SHP77 (cell line): ENCODE measurements at regions not wholly inside any gene's neighbourhood (a gene's known extent, or its start where the extent isn't known, plus 50 kb on each side); places are given as distances from the start of the nearest gene placed in this dataset.

Experiments used
- DNase-seq, 2 experiments: peaks; one replicate each; lab custom pipeline; 2025; lab: John Stamatoyannopoulos, UW

DNA sequence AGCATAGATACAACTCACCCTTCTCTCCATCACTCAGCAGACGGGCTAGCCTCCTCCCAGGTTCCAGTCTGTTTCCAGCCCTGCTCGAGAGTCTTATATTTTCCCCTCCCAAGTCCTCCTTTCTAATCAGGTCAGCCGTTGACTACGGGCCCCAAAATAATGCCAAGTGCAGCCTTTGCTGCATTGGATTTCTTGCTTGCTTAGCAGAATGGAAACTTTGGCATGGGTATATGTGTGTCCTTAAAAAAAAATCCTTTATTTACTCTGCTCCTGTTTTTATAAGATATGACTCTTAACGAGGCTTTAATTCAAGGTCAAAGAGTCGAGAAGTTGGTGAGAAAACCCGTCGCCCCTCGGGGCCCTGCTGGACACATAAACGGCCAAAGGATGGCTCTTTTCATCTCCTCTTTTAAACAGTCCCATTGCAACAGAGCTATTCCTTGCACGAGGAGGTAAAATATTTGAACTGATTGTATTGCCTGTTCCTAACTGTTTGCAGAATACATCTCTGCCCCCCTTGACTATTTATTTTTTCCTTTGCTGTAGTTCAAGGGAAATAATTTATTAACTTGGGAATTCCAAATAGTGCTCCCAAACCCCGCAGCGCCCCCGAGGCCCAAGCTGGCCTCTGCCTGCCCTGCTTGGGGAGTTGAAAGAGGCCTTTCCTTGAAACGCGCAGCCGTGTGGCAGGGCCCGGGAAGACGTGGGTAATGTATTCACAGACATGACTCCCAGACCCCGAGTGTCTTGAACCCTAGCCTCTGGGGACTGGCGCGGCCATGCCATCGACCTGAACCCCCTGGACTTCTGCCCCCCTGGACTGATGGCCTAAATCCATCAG lies 156.5 kb upstream of the MYL2 start:
- DNase-seq = no peak

DNA sequence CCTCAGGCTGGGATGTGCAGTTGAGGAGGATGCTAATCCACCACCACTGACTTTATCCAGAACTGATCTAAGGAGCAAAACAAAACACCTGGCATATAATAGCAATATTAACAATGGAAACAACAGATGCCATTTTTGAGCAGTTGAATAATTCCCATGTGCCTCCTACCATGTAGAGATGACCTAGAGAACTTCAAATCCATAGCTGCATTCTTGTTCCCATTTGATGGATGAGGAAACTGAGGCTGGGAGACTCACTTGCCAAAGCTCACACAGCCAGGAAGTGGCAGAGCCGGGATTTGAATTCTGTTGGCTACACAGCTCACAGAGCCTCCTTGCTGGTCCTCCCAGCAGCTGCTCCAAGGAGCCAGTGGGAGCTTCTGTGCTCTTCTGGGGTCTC lies 155.8 kb upstream of the MYL2 start:
- no peak for DNase-seq

DNA sequence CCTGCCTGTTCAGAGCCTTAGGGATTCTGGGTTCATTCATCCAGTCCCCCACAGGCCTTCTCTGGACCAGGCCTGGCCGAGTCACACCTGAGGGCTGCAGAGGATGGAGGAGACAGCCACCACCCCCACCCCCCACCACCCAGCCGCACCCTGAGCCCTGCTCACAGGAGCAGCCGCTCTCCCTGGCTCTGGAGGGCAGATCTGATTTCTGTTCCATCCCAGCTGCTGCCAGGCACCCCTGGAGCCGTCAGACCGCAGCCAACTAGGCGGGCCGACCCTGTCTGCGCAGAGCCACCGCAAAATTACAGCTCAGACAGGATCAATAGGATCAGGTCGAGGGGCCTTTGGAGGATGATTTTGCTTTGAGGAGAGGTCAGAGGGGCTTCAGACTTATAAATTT lies 154.6 kb upstream of the MYL2 start:
- DNase-seq = no peak

DNA sequence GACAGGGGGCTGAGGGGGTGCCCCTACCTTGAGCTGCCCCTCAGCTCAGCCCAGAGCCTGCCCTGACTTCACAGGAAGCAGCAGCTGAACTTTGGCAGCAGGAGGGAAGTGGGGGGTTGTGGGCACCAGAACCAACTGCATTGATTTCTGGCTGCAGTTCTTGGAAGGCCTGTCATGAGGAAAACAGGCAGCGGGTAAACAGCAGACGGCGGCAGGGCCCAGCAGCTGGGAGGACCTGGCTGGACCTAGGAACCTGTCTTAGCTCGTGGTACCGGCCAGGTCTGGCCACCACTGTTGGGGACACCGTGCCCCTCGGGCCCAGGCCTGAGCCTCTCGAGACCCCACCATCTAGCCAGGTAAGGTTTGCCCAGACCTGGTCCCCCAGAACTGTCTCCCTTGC lies 154.2 kb upstream of the MYL2 start:
- DNase-seq = no peak

DNA sequence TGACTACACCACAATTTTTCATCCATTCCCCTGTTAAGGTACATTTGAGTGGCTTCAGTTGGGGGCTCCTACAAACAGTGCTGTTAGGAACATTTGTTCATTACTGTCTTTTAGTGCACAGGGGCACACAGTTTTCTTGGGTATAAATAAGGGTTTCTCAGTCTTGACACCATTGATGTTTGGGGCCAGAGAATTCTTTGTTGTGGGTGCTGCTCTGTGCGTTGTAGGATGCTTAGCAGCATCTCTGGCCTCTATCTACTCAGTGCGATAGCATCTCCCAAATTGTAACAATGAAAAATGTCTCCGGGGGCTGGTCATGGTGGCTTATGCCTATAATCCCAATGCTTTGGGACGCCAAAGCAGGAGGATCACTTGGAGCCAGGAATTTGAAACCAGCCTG lies 153.0 kb upstream of the MYL2 start:
- no peak for DNase-seq

DNA sequence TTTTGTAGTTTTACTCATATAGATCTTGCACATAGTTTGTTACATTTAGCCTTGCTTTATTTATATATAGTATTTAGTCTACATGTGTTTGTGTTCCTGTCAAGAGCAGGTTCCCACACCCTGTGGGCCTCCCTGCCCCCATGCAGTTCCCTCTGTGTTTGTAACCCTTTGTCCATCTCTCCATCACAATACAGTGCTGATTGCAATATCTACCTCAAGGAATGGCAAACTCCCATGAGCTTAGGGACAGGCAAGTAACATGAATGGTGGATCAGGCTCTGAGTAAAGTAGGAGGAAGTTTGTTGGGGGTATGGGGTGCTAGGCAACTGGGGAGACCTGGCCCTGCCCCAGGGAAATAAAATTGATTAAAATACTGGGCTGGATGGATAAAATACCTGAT lies 151.9 kb upstream of the MYL2 start:
- DNase-seq = no peak

DNA sequence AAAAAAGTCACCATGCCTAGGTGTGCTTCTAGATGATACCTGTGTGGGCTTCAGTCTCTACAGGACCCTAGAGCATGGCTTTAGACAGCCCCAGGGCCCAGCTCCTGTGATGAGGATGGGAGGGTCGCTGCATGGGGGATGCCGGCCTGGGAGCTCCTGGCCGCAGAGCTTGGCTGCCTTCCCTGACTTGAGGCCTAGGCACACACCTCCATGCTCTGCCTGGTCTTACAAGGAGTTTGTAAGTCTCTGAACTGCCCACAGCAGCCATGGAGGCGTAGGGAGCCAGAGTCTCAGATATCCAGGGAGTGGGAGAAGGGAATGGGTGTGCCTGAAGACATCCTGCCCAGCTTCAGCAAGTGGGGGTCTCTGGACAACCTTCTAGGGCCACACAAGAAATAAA lies 149.5 kb upstream of the MYL2 start:
- no peak for DNase-seq

DNA sequence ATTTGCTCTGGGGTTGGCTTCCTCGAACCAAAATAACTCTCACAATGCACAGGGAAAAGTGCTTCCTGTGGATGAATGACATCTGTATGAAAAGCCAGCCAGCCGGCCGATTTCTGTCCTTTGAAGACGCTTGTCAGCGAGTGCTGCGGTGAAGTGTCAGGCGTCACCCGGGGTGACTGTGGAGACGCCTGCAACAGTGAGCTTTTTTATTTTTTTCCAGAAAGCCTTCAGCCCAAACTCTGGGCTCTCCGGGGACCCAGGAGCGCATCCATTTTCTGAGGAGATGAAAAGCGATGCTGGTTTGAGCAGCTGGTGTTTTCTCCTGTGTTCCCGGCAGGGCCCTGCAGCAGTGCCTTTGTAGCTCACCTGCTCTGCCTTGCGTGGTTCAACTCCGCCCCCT lies 147.9 kb upstream of the MYL2 start:
- peak in 1 of 2 experiments; percentile 2 for DNase-seq

DNA sequence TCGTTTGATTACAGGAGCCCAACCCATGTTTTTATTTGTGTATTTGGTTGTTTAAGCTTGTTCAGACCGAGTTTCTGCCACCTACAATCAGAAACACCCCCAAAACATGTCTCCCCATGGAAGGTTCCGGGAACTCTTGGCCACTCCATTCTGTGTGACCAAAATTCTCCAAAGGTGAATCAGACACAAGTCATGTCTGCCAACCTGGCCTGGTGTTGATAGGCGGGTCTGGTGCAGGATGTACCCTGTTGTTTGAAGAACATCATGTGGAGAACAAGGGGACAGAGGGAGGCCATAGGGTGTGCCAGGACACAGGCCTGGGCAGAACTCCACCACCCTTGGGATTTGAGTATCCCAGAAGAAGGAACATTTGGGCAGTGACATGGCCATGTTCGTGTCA lies 147.1 kb upstream of the MYL2 start:
- DNase-seq = no peak

DNA sequence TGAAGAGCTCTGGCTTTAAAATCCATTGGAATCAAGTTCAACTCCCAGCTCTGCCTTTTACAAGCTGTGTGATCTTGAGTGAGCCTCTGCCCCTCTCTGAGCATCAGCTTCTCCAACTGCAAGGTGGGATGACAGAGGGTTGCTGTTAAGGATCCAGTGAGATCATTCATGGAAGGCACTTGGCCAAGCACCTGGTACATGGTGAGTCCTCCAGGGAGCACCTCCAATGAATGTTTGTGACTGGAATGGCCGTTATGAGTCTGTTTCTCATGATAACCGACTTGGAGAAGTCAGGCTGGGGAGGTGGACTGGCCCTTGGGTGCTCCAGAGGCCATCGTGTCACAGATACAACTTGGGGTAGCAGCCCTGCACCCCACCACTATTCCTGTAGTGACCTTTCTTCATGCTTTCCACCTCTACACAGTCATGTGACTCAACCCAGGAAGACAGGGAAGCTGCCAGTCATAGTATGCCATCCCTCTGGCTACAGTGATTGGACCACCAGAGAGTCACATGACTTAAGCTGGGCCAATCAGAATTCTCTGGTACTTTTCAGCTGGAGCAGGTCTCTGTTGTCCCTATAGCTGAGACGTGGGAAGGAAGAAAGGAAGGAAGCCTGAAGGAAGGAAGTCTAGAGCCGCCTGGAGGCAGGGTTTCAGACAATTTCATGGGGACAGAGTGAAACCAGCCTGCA lies 146.5 kb upstream of the MYL2 start:
- no peak for DNase-seq

DNA sequence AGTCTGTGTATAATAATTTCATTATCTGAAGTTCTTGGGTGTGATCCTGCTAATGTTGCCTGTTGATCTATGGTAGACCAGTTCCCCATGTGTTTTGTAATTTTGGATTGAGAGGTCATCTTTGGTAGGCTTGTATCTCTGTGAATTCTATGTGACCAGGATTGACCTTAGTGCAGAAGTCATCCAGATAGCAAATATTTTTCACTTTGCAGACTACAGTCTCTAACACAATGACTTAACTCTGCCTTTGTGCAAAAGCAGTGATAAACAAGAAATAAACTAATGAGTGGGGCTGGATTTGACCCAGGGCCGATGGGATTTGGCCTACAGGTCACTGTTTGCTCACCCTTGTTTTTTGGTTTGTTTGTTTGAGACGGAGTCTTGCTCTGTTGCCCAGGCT lies 144.6 kb upstream of the MYL2 start:
- no peak for DNase-seq

DNA sequence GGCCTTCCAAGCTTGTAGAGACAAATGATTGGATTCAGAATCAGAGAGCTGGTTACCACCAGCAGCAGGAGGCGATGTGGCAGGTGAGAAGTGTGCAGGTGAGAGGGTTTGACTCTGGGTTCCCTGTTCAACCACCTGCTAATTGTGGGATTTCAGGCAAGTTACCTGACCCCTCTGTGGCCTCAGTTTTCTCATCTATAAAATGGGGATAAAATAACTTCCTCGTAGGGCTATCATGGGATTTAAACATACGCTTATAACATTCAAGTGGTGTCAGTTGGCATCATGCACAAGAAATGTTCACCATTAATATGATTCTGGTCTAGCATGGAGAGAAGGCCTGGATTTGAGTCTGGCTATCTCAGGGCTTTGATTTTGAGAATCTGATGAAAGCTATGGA lies 143.8 kb upstream of the MYL2 start:
- no peak for DNase-seq

DNA sequence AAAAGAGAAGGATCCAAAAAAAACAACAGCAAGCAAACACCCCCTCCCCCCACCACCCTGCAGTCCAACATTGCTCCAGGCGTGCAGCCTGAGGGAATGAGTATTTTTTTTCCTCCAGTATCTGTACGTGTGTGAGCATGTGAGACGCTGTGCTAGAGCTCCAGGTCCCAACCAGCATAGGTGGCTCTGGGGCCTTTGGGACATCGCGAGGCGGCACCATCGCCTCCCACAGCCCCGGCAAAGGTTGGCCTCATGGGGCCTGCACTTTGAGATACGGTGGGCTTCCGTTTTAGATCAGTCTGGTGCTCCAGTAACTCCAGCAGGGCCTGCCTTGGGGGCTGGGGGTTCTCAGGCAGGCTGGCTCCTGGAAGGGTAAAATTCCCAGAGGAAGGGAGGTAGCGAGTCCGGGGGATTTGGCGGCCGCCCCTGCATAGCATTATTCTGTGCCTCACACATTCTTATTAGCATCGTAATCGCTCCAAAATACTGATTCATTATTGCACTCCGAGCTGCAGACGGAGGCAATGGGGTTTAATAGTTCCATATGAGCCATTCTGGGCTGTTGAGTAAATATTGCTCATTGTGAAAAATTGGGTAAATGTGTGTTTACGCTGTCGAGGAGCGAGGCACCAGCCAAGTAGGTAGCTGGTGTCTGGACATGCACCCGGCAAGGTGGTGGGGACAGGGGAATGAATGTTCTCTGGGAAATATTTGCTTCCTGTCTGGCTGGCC lies 143.1 kb upstream of the MYL2 start:
- DNase-seq = no peak

DNA sequence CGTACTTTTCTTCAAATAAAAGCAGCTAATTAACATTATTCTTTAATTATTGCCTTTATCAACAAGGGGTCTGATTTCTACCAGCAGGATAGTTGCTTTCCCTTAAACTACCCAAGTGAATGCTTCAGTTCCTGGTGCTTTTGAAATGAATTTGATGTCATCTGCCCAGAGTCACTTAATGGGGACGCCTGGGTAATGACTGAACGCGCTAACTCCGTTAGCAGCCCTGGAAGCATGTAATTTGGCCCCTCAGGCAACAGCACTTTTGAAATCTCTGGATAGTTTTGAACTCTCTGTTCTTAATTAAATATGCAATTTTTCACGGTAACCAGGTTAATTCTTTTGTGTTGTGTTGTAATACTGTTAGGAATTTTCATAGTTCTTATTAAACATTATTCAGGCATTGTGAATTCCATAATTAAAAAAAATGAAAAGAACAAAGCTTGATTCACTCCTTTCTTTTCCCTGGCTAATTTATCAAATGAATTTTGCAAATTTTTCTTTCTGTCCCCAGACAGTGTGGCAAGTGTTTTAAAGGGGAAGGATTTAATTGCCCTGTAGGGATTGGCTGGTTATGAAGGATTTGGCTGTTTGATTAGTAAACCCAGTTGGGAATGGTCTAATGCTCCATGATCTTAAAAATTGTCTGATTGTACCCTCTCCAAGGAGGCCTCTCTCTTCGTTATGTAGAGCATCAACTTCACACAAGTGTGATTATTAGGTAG lies 137.5 kb upstream of the MYL2 start:
- DNase-seq = no peak

DNA sequence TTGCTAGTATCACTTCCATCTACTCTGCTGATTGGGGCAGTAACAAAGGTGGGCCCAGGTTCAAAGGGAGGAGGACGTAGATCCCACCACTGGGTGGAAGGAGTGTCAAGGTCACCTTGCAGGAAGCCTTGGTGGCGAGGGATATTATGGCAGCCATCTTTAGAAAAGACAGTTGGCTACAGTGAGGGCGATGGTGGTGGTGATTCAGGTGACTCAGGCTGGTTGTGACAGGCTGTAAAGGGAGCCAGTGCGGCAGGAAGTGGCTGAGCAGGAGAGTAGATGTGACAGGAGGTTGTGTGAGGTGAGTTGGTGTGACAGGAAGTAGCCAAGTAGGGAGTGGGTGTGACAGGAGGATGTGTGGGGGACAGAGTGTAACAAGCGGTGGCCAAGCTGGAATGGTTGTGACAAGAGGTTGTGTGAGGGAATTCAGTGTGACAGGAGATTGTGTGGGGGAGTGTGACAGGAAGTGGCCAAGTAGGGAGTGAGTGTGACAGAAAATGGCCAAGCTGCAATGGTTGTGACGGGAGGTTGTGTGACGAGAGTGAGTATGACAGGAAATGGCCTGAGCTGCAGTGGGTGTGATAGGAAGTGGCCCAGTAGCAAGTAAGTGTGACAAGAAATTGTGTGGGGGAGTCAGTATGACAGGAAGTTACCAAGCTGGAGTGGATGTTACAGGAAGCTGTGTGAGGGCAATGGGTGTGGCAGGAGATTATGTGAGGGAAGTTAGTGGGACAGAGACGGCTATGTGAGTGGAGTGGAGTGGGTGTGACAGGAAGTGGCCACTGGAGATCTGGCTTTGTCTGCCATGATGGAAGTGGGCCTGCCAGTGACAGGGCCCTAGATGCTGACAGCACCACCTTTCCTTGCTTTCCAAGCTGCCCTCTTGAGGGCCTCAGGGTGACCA lies 136.5 kb upstream of the MYL2 start:
- DNase-seq = no peak

DNA sequence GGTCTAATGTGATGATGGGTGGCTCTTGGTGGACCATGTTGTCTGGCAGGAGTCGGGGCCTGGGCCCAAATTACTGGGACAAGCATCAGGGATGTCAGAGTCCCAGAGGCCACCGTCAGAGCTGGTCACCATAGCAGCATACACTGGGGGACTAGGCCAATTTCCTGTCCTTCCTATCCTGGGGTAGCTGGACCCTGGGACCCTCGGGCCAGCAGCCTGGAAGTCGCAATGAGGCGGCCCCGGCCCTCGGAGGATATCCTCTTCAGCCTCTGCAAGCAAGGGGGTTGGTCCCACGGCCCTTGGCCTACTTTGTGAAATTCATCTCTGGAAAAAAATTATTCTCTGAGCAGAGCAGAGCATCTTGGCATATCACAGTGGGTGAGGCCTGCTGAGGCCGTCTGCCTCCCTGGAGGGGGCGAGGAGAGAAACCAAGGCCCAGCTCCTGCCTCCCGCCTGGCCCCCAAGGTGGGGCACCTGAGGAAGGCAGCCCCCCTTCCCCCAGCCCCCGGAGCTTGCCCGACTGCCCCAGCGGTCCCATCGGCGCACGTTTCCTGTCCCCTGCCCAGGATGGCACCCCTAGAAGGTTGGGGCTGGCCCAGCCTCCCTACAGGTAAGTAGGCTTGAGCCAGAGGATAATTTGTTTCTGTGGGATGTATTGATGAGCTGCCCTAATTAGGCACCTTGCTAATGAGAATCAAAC lies 135.0 kb upstream of the MYL2 start:
- no peak for DNase-seq

DNA sequence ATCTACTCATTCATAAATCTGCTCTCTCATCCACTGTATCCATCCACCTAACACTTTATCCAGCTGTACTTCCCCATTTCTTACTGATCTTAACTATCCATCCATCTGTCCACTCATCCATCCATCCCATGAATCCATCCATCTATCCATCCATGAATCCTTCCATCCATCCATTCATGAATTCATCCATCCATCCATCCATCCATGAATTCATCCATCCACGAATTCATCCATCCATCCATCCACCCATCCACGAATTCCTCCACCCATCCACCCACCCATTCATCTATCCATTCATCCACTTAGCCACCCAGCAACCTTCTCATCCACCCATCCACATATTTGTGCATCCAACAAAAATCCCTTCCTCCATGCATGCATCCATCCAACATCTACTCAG lies 128.6 kb upstream of the MYL2 start:
- DNase-seq = no peak

DNA sequence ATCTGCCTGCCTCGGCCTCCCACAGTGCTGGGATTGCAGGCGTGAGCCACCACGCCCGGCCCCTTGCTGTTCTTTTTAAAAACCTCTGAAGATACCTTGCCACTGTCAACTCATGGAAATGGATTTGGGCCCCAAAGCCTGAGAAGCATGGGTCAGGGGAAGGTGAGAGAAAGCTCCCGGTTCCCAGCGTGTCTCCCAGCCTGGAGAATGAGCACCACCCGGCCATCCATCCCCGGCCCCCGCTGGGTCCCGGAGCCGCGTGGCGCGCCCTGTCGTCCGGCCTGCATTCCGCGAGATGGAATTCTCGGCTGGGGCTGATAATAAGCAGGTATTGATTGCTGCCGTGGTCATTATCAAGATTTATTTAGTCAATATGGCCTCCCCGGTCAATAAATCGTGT lies 126.5 kb upstream of the MYL2 start:
- no peak for DNase-seq

DNA sequence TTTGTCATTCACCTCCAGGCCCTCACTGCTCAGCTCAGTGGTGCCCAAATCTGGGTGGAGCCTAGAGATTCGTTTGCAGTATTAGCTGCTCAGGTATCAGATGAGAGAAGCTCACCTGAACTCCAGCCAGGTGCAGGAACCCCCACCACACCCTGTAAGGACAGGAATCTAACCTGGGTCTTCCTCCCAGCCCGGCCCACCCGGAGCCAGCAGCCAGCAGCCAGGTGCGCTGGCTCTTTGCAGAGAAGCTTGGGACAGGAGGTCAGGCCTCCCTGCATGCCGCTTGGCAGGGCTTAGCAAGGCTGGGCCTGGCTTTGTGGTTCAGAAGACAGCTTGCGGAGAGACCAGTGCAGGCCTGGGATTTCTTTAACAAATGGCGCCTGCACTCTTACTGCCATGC lies 125.6 kb upstream of the MYL2 start:
- DNase-seq = no peak

DNA sequence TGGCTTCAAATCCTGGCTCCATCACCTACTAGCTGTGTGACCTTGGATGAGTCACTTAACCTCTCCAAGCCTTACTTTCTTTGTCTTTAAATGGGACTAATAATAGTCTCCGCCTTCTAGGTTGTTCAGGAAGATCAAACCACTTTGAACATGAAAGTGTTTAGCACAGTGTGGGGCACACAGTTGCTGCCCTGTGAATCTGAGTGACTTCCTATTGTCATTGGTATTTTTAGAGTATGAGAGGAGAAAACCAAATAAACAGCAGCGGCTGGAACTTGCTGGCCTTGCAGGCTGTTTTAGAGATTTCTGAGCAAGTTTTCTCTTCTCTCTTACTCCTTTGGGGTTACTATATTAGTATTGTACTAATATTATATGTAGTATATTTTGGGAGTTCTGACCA lies 120.7 kb upstream of the MYL2 start:
- DNase-seq = no peak

DNA sequence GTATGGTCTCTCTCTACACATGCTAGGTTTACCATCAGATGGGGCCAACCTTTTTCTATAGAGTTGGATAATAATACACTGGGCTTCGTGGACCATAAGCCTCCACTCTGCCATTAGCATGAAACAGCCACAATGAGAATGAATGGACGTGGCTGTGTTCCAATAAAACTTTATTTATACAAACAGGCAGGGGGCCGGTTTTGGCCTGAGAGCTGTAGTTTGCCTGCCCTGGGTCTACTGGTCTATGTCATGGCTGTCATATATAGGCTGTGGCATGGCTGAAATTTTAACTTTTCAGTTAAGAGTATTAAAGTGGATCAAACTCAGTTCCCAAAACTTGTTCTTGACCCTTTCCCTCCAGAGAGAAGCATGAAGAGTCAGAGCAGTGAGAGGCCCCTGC lies 120.3 kb upstream of the MYL2 start:
- DNase-seq = no peak
